ENCODE measurements at regions not wholly inside any gene's neighbourhood (a gene's known extent, or its start where the extent isn't known, plus 50 kb on each side); places are given as distances from the start of the nearest gene placed in this dataset.
"Not testable (repeated sequence)": the region's sequence is repeated elsewhere in the genome, so short reads cannot be mapped to it uniquely, and the experiment has no call there.

GRCh38 chr20:47886454-47887041 lies 101.3 kb upstream of the SULF2 start:
- DNase-seq = no peak
- Histone ChIP-seq H2BK15ac (ENCODE audit: low read depth, poor library complexity, severe bottlenecking) (no peak overlapping the region), H2BK120ac (ENCODE audit: low read depth, low read length) (no peak overlapping the region), H3K14ac (ENCODE audit: low read length in 2 of 2) (no peak overlapping the region), H3K9me3 (ENCODE audit: control insufficient read depth, low read length) (no peaks in the 10 kb centered on the region), H2AFZ (ENCODE audit: low read depth, low read length) (no peak overlapping the region), H4K91ac (ENCODE audit: low read length) (no peak overlapping the region), H3K23ac (ENCODE audit: low read length in 2 of 2) (no peak overlapping the region), H3K36me3 (ENCODE audit: control insufficient read depth in 1 of 2, insufficient read depth in 2 of 2, low read depth in 1 of 2, low read length in 2 of 2) (no peaks in the 10 kb centered on the region), H4K8ac (ENCODE audit: low read length) (no peak overlapping the region), H3K4me2 (ENCODE audit: low read length, poor library complexity, severe bottlenecking) (no peak overlapping the region), H2BK5ac (ENCODE audit: low read depth, low read length, poor library complexity, severe bottlenecking) (no peak overlapping the region), H3K4me1 (ENCODE audit: control insufficient read depth, insufficient read depth, low read depth, low read length) (no peaks in the 10 kb centered on the region), H3K27ac (ENCODE audit: low read length, poor library complexity, severe bottlenecking) (no peak overlapping the region), H3K18ac (ENCODE audit: low read depth in 1 of 2, low read length in 2 of 2) (no peak overlapping the region), H3K4ac (ENCODE audit: low read depth in 1 of 2, low read length in 2 of 2) (no peak overlapping the region), H3K4me3 (ENCODE audit: insufficient read depth in 1 of 2, low read depth in 1 of 2, low read length in 2 of 2) (no peak overlapping the region), H3K9ac (ENCODE audit: low read length) (no peak overlapping the region), H3K79me1 (replicated peaks; ENCODE audit: low read length, poor library complexity, severe bottlenecking) (no peaks in the 10 kb centered on the region), H3K27me3 (ENCODE audit: control insufficient read depth in 1 of 2, insufficient read depth in 1 of 2, low read length in 2 of 2) (peaks cover 8 to 53% of the 10 kb centered on the region in 2 experiments), H2AK5ac (ENCODE audit: low read length, severe bottlenecking) (no peak overlapping the region), H2BK12ac (ENCODE audit: low read length in 2 of 2) (no peak overlapping the region)
- WGBS = 95% methylated on average over 18 of the region's 18 CpGs

GRCh38 chr20:47885909-47886453 lies 100.7 kb upstream of the SULF2 start:
- no peak overlapping the region for H3K4ac ChIP-seq (ENCODE audit: low read depth in 1 of 2, low read length in 2 of 2)
- H2BK120ac ChIP-seq (ENCODE audit: low read depth, low read length) = no peak overlapping the region
- H4K8ac ChIP-seq (ENCODE audit: low read length) = no peak overlapping the region
- H3K36me3 ChIP-seq (ENCODE audit: control insufficient read depth in 1 of 2, insufficient read depth in 2 of 2, low read depth in 1 of 2, low read length in 2 of 2) = no peaks in the 10 kb centered on the region
- H3K23ac ChIP-seq (ENCODE audit: low read length in 2 of 2) = no peak overlapping the region
- no peak for DNase-seq
- no peak overlapping the region for H3K4me3 ChIP-seq (ENCODE audit: insufficient read depth in 1 of 2, low read depth in 1 of 2, low read length in 2 of 2)
- 84% methylated on average over 7 of the region's 8 CpGs for WGBS
- no peaks in the 10 kb centered on the region for H3K9me3 ChIP-seq (ENCODE audit: control insufficient read depth, low read length)
- no peak overlapping the region for H3K27ac ChIP-seq (ENCODE audit: low read length, poor library complexity, severe bottlenecking)
- H3K9ac ChIP-seq (ENCODE audit: low read length) = no peak overlapping the region
- H3K4me2 ChIP-seq (ENCODE audit: low read length, poor library complexity, severe bottlenecking) = no peak overlapping the region
- H2BK5ac ChIP-seq (ENCODE audit: low read depth, low read length, poor library complexity, severe bottlenecking) = no peak overlapping the region
- peaks cover 8 to 53% of the 10 kb centered on the region in 2 experiments for H3K27me3 ChIP-seq (ENCODE audit: control insufficient read depth in 1 of 2, insufficient read depth in 1 of 2, low read length in 2 of 2)
- no peak overlapping the region for H3K14ac ChIP-seq (ENCODE audit: low read length in 2 of 2)
- no peak overlapping the region for H4K91ac ChIP-seq (ENCODE audit: low read length)
- H2BK12ac ChIP-seq (ENCODE audit: low read length in 2 of 2) = no peak overlapping the region
- no peak overlapping the region for H3K18ac ChIP-seq (ENCODE audit: low read depth in 1 of 2, low read length in 2 of 2)
- no peak overlapping the region for H2AK5ac ChIP-seq (ENCODE audit: low read length, severe bottlenecking)
- no peaks in the 10 kb centered on the region for H3K79me1 ChIP-seq (replicated peaks; ENCODE audit: low read length, poor library complexity, severe bottlenecking)
- no peak overlapping the region for H2BK15ac ChIP-seq (ENCODE audit: low read depth, poor library complexity, severe bottlenecking)
- H3K4me1 ChIP-seq (ENCODE audit: control insufficient read depth, insufficient read depth, low read depth, low read length) = no peaks in the 10 kb centered on the region
- H2AFZ ChIP-seq (ENCODE audit: low read depth, low read length) = no peak overlapping the region

- H4K8ac ChIP-seq (ENCODE audit: low read length); H3K4ac ChIP-seq (ENCODE audit: low read depth in 1 of 2, low read length in 2 of 2); H4K91ac ChIP-seq (ENCODE audit: low read length); H2AK5ac ChIP-seq (ENCODE audit: low read length, severe bottlenecking); H3K4me3 ChIP-seq (ENCODE audit: insufficient read depth in 1 of 2, low read depth in 1 of 2, low read length in 2 of 2); H2BK15ac ChIP-seq (ENCODE audit: low read depth, poor library complexity, severe bottlenecking); H3K36me3 ChIP-seq (ENCODE audit: control insufficient read depth in 1 of 2, insufficient read depth in 2 of 2, low read depth in 1 of 2, low read length in 2 of 2); H3K4me1 ChIP-seq (ENCODE audit: control insufficient read depth, insufficient read depth, low read depth, low read length); H3K4me2 ChIP-seq (ENCODE audit: low read length, poor library complexity, severe bottlenecking); H3K9ac ChIP-seq (ENCODE audit: low read length); H2AFZ ChIP-seq (ENCODE audit: low read depth, low read length); H3K27ac ChIP-seq (ENCODE audit: low read length, poor library complexity, severe bottlenecking); H3K23ac ChIP-seq (ENCODE audit: low read length in 2 of 2); H2BK120ac ChIP-seq (ENCODE audit: low read depth, low read length); H3K79me1 ChIP-seq (replicated peaks; ENCODE audit: low read length, poor library complexity, severe bottlenecking); H2BK12ac ChIP-seq (ENCODE audit: low read length in 2 of 2); DNase-seq; H3K14ac ChIP-seq (ENCODE audit: low read length in 2 of 2); H3K9me3 ChIP-seq (ENCODE audit: control insufficient read depth, low read length); H3K18ac ChIP-seq (ENCODE audit: low read depth in 1 of 2, low read length in 2 of 2); H2BK5ac ChIP-seq (ENCODE audit: low read depth, low read length, poor library complexity, severe bottlenecking): not testable (repeated sequence)
- WGBS = 94% methylated on average over 1 of the region's 1 CpG
- H3K27me3 ChIP-seq (ENCODE audit: control insufficient read depth in 1 of 2, insufficient read depth in 1 of 2, low read length in 2 of 2) = peaks cover 8 to 50% of the 10 kb centered on the region in 2 experiments
Measured at GRCh38 chr20:47883940-47884339, 98.7 kb upstream of the SULF2 start.

- H3K18ac ChIP-seq (ENCODE audit: low read depth in 1 of 2, low read length in 2 of 2) = no peak overlapping the region
- no peak overlapping the region for H3K23ac ChIP-seq (ENCODE audit: low read length in 2 of 2)
- H4K91ac ChIP-seq (ENCODE audit: low read length) = no peak overlapping the region
- H3K4me2 ChIP-seq (ENCODE audit: low read length, poor library complexity, severe bottlenecking) = no peak overlapping the region
- WGBS = 81% methylated on average over 4 of the region's 5 CpGs
- H3K9me3 ChIP-seq (ENCODE audit: control insufficient read depth, low read length) = no peaks in the 10 kb centered on the region
- no peaks in the 10 kb centered on the region for H3K36me3 ChIP-seq (ENCODE audit: control insufficient read depth in 1 of 2, insufficient read depth in 2 of 2, low read depth in 1 of 2, low read length in 2 of 2)
- H3K27me3 ChIP-seq (ENCODE audit: control insufficient read depth in 1 of 2, insufficient read depth in 1 of 2, low read length in 2 of 2) = peaks cover 7 to 45% of the 10 kb centered on the region in 2 experiments
- H3K27ac ChIP-seq (ENCODE audit: low read length, poor library complexity, severe bottlenecking) = no peak overlapping the region
- H3K79me1 ChIP-seq (replicated peaks; ENCODE audit: low read length, poor library complexity, severe bottlenecking) = no peaks in the 10 kb centered on the region
- no peak overlapping the region for H3K9ac ChIP-seq (ENCODE audit: low read length)
- H2BK120ac ChIP-seq (ENCODE audit: low read depth, low read length) = no peak overlapping the region
- no peak overlapping the region for H3K4ac ChIP-seq (ENCODE audit: low read depth in 1 of 2, low read length in 2 of 2)
- no peak for DNase-seq
- no peak overlapping the region for H2AK5ac ChIP-seq (ENCODE audit: low read length, severe bottlenecking)
- no peak overlapping the region for H2BK5ac ChIP-seq (ENCODE audit: low read depth, low read length, poor library complexity, severe bottlenecking)
- no peak overlapping the region for H3K14ac ChIP-seq (ENCODE audit: low read length in 2 of 2)
- H2BK15ac ChIP-seq (ENCODE audit: low read depth, poor library complexity, severe bottlenecking) = no peak overlapping the region
- no peak overlapping the region for H4K8ac ChIP-seq (ENCODE audit: low read length)
- H2AFZ ChIP-seq (ENCODE audit: low read depth, low read length) = no peak overlapping the region
- H2BK12ac ChIP-seq (ENCODE audit: low read length in 2 of 2) = no peak overlapping the region
- H3K4me1 ChIP-seq (ENCODE audit: control insufficient read depth, insufficient read depth, low read depth, low read length) = peaks cover 4% of the 10 kb centered on the region
- peak overlapping the region in 1 of 2 experiments; percentile 5 for H3K4me3 ChIP-seq (ENCODE audit: insufficient read depth in 1 of 2, low read depth in 1 of 2, low read length in 2 of 2)
Measured at GRCh38 chr20:47883186-47883585, 97.9 kb upstream of the SULF2 start.
